ENCODE measurements at regions not wholly inside any gene's neighbourhood (a gene's known extent, or its start where the extent isn't known, plus 50 kb on each side); places are given as distances from the start of the nearest gene placed in this dataset.

DNA sequence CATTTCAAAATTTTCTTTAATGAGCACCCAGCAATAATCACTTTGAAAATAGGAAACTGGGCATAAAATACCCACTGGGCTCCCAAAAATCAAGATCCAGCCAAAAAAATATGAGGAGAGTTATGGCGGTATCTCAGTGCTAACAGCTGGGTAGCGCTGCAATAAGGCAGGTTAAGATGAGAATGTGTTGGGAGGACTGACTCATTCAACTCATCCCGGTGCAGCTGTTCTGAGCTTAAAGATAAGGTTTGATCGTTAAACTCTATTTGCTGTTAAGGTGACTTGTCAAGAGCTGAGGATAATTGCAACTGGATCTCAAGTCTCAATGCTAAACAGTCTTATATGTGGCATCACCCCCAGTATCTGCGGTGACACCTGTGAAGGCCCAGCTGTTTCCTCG is 507.7 kb downstream of the EPM2A start:
- no peak for DNase-seq

DNA sequence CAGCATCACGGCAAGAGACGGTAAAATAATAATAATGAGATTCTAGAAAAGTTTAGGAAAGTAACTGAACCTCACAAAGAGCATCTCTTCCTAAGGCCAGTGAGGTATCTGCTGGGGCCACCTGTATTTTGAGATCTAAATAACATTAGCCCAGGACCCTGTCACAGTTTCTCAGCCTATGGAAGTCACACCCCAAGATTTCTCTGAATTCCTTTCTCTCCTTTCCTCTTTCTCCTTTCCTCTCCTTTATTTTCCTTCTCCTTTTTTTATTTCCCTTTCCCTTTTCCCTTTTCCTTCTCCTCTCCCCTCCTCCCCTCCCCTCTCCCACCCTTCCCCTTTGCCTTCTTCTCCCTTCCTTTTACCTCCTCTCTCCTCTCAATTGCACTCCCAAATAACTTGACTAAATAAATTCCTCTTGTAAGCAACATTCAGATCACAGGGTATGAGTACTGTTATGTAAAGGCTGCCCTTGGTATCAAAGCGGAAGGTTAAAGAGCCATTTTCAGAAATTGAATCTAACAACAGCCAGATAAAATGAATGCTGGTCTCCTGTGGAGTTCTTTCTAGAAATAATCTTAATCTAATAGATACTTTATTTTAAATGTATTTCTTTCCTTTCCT is 506.2 kb downstream of the EPM2A start:
- DNase-seq: no peak

DNA sequence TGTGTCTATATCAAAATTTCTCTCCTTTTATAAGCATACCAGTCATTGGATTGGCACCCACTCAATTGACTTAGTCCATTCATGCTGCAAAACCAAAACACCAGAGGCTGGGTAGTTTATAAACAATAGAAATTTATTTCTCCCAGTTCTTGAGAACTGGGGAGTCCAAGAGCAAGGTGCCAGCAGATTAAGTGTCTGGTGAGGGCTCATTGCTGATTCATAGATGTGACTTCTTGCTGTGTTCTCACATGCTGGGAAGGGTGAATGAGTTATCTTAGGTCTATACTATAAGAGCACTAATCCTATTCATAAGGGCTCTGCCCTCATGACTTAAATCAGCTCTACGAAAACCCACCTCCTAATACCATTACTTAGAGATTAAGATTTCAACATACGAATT is 501.4 kb downstream of the EPM2A start:
- no peak for DNase-seq

DNA sequence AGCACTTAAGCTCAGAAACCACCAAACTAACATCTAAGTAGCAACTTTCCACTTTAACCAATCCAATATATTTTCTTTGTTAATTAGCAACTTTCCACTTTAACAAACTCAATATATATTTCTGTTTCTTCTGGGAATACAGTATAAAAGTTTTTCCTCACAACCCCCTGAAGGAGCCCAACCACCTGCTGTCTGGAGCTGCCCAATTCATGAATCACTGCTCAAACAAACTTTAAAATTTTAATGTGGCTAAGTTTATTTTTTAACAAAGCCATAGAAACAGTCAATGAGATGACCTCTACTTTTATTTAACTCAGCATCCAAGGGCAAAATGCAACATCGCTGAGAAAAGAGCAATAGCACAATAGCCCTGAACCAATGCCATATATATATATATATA is 500.1 kb downstream of the EPM2A start:
- DNase-seq: no peak

DNA sequence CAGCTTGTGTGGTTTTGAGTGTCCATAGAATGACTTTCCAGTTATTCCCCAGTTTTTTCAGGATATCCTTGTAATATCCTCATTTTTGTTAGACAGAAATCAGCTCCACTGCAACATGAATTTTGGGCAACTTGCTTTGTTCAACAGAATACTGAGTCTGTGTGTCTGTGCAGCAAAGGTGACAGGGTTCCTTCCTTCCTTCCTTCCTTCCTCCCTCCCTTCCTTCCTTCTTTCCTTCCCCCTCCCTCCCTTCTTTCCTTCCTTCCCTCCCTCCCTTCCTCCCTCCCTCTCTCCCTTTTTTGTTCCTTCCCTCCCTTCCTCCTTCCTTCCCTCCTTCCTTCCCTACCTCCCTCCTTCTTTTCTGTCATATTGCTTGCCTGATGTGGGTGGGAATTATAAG is 496.5 kb downstream of the EPM2A start:
- no peak for DNase-seq

DNA sequence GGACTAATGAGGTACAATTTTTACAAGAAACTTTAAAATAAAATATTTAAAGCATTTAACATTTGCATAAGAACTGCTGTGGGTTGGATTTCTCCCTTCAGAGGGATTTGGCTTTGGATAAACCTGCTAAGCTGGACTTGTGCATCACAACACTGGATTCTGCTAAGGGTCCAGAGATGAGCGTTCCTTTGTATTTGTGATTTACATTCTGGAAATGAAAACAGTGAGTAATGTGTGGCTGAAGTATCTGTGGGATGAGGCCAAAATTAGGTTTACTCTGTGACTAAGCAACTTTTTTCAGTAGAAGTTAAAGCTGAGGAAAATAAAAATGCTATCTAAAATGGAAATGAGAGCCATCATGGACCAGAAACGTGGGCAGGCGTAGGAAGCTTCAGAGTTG is 494.3 kb downstream of the EPM2A start:
- DNase-seq: no peak

DNA sequence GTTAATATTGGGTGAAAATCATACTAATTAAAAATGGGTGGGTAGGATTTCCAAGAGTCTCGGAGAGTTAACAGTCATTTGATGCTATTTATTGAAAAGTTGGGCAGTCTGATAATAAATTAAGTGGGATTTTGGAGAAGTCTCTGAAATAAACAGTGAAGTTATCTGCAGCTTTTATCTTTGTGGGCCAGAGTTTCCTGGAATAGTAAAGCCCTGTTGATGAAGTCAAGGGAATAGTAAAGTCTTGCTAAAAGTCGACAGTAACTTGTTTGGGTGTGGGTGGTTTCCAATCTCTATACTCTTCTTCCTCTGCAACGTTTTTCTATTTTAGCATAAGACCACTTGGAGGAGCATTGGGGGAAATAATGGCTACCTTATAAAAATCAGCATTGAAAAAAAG is 493.6 kb downstream of the EPM2A start:
- no peak for DNase-seq

DNA sequence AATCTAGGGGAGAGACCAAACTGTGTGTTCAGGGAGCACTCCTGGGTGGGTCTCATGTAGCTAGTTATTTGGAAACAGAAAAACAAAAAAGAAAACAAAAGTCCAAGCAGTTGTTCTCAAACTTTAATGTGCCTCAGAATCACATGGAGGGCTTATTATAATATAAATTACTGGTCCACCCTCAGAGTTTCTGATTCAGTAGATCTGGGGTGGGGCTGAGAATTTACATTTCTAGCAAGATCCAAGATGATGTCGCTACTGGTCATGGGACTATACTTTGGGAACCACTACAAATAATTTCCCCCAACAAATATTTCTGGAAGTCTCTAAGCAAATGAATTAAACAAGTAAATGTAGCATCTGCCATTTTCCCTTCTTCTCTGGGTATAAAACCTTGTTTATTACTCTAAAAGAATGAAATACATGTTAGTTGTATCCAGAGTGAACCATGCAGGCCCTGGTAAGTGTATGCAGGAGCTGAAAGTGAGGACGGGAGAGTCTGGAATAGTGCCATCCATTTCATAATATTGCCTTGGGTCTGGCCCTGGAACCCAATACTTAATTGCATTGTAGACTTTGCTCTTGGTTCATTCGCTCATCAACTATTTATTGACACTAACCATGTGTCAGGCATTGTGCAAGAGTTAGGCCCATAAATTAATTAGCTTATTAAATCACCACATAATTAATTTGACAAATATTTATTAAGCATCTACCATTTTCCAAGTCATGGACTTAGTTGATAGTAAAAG is 490.8 kb downstream of the EPM2A start:
- DNase-seq: no peak

DNA sequence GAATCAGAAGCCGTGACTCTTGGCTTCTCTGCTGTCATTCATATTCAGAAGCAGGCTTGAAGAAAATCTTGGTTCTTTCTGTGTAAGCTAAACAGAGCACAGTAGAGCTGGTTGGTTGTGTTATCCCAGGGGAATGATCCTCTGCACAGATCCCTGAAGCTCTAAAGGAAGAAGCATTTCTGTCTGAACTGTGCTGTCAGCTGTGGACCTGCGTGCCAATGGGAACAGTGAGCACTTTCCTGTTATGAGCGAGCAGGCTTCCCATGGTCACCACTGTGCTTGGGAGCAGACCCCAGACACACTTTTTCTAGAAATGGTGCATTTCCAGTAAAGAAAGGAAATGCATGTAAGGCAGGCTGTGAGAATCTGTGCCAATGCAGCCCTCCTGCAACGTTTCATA is 490.2 kb downstream of the EPM2A start:
- no peak for DNase-seq

DNA sequence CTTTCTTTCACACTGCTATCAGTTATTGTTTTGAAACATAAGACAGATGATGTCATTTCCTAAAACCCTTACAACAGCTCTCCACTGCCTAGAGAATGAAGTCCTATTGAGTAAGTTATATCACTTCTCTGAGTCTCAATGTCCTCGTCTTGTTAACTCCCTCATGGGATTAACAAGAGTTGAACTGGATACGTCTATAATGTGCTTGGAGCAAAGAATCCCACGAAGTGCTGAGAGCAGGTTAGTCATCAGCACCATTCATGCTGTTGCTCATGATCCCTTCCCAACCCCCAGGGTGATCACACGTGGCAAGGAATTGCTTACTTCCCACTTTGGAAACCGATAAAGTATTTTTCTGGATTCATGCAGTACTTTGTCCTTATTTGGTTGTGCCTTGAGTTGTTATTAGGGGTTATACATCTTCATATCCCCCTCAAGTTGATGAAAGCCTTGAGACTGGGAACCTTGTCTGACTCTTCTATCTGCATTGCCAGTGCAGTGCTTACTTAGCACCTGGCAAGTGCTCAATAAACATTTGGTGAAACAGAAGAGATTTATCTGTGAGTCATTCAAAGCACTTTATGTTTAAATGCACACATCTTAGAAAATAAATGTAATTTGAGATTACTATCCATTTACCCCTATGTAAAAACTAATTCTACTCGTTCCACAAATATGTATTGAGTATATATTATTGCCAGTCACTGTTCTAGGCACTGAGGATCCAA is 487.5 kb downstream of the EPM2A start:
- no peak for DNase-seq

DNA sequence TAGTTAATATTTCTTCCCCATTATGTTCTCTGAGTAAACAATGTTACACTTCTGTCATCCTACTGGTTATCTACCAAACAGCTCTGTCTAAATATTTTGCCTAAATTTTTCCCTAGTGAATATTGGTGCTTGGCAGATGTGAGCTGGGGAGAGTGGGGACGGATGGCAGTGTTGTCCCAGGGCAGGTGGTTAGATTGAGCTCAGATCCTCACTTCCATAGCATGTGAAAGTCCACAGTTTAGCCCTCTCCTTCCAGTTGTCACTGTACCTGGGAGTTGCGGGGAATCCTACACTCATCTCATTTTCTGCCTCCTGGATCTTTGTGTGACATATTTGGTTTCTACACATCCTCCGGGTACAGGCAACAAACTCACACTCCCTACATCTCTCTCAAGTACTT is 484.9 kb downstream of the EPM2A start:
- no peak for DNase-seq

DNA sequence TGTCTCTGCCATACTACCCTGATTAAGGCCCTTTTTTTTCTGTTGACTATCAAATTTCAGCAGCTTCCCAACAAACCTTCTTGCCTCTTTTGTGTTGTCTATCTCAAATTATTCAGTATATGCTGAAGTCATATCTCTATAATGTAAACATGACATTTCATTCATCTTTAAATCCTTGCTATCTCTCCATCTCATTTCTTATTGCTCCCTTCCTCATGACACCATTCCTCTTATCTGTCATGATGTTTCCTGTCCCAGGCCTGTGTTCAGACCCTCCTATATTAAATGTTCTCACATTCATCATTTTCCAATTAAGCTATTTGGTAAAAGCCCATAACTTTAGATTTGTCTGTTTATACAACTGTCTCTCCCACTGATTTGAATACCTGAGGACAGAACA is 482.6 kb downstream of the EPM2A start:
- DNase-seq: no peak

DNA sequence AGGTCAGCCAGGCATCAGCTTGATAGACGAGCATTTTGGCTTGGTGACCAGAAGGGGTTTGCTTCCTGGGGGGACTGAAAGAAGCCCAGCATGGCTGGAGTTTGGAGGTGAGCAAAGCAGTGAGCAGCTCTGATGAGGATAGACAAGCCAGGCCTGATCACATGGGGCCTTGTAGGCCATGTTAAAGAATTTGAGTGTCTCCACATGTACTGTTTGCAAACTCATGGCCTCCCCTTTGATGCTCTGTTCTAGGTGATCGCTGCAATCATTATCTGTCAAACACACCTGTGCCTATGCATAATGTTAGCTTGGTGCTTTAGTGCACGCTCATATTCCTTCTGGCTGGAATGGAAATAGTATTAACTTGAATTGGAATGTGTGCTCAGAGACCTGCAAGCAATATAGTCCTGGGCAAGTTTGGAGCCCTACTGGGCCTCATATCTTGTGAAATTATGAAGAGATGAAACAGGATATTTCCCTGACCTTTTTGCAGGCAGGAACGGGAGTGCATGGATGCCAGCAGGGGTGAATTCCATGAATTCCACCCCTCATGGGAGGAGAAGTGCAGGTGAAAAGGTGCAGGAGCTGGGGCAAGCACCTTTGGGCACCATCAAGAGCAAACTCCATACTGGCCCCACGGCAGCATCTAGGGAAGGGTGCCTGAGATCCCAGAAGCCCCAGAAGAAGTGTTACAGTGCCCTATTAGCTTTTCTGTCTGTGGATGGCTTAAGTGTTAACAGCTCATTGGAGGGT is 480.5 kb downstream of the EPM2A start:
- no peak for DNase-seq

DNA sequence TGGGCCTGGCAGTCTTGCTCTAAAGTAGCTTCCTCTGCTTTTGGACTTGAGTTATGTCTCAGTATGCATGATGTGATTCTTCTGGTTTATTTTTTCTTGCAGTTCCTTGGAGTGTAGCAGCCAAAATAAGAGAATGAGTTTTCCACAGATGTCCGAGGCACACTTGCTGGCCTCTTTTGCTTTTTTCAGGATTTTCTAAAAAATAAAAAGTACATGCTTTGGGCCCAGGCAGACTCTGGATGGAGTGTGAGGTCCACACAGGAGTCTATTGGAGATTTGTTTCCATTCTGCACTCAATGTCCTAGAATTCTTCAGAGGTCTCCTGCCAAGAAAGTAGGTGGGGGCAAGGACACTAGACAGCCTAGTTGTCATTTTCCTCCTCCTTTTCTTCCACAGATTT is 477.6 kb downstream of the EPM2A start:
- DNase-seq: no peak

DNA sequence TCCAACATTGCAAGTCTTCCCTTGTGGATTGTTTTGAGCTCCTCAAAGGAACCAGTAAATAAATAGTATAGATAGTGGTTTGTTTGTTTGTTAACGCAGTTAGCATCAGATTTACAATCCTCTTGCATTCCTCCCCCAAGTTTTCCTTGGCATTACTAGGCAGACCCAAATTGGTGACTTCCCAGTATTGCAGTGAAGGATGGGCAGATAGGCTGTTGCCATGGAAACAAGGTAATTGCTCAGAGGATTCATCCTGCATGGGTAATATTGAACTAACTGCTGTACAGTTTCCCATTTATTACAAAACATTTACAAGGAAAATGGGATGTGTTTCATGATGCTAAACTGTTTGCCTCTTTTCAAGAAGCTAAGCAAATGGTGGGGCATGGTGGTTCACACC is 477.2 kb downstream of the EPM2A start:
- no peak for DNase-seq

DNA sequence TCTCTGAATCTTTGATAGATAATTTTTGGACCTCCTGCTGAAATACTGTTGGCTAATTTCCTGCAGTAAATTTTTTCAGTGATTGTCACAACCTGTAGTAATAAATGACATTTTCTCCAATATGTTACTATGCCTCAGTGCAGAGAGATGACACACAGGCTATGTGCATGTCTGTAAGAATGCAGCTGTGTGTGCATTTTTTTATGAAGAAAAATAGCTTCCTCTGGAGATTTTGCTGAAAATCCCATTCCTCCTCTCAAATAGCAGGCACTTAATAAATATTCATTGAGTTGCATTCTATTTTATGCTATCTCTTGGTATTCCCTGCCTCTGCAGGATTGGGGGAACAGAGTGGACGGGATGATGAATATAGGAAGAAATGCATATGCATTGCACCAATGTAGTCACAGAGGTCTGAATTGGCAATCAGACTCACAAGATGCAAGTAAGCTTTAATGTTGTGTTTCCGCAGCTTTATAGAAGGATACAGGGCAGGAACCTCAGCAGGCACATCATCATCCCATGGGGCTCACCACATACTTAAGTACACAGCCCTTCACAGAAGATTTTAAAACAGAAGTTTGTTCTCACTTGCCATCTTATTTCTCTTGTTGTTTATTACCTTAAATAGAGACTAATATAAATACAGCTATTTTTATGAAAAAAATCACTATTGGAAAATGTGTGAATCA is 474.7 kb downstream of the EPM2A start:
- DNase-seq: no peak

DNA sequence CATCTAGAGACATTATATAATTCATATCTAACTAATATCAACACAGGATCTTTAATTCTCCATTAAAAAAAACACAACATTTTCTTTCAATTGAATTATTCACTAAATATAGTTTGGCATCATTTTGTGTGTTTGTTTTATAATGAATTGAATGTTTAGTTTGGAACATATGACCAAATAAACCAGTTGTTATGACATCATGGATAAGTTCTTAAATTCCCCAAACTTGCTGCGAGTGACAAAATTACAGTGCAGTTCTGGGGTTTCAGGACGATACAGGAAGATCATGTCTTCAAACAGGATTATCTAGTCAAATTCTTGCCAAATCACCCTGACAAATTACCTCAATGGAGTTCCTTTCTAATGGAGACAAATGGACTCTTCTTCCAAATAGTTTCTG is 473.6 kb downstream of the EPM2A start:
- DNase-seq: no peak

DNA sequence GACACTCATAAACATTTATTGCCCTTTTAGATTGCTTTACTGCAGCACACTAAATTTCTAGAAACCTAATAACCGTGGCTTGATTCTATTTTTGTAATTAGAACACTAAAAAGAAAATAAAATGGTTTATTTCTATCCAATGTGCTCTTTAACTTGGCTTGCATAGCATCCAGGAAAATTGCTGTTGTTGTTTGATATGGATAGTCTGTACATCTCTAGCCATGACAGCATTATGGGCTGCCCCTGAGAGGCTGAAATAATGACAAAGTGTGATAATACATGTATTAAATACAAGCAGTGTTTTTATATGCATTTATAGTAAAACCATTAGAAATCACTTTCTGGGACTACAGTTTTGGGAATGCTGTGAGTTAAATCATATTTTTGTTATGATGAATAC is 472.5 kb downstream of the EPM2A start:
- no peak for DNase-seq

DNA sequence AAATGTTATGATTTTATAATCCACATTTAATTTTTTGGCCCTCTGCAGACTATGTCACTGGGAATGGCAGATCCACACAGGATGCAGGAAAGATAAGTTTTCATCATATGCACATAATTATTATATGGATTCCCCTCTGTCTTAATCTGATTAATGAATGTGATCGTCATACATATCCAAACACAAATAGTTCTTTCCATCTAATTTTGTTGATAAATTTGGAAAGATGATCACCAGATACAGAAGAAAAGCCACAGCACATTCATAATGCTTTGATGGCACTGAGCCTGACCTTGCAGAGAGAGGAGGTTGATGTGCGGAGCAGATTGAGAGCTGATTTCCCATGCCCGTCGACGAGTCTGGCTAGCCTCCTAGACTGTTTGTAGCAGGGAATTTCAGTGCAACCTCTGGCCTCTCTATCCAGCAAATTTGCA is 471.5 kb downstream of the EPM2A start:
- no peak for DNase-seq

DNA sequence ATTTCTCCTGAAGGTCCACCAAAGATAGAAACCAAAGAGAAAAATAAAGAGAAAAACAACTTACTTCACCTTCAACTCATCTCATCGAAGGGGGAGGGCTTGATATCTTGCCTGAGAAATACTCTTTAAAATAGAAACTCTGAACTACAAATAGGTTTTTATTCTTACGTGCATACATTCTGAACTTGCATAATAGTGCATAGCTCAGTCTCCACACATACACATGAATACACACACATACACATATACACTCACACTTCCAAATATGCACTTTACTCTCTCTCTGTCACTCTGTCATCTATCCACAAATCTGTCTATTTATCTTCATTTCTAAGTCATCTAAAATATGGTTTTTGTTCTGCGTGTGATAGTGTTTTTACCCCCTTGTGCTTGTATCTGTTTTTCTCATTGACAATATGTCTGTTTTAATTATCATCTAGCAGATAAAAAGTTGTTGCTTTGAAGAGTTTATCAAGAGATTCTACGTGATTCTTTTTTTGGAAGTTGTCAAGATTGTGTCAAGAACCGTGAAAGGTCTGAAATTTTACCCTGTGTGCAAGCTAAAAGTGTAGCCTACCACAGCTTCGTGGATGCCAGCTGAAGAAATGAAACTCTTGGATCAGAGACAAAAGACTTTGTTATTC is 468.8 kb downstream of the EPM2A start:
- DNase-seq: no peak

DNA sequence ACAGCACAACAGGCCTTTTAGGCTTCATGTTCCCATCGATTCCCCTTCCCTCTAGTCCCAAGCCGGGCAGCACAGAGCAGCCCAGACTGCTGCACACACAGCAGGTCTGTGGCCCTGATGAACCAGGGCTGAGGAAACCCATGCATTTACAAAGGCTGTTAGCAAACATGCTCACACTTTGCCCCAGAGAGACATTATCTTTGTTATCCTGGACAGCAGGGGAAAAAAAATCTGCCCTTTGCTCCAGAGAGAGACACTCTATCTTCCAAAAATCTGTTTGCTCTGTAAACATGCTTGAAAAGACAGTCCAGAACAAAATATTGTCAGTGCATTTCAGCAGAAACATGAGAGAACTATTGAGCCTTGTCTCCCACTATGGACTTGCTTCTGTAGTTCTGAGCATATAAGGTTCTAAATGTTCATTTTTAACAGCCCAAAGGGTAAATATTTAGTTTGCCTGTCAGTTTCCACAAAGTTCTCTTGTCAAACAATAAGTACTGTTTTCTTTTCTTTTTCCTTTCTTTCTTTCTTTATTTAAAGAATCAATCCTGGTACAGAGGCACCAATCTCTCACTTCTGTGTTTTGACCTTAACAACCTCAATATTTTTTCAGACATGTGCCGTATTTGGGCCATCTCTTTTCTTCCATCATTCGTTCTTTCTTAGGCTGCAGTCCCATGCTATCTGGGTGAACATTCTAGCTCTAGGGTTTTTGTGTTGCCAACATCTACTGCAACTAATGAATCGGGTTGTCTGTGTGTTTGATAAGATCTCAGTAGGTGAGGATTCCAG is 468.0 kb downstream of the EPM2A start:
- DNase-seq: no peak

DNA sequence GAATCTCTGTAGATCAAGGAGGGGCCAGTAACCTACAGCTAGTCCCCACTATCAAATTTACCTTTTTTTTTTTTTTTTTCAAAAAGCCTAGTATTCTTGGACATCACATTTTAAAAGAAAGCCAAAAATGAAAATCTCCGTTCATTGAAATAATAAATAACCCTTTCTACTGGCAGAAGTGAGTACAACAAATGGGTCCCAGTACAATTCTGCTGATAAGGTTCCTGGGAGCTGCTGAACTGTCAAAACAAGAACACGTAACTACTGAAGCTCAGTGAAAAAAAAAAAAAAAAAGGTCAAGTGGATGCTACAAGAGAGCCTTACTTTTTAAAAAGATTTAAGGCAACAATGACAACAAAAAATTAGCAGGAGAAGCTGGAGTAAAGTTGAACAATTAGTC is 464.9 kb downstream of the EPM2A start:
- DNase-seq: no peak
